ENCODE measurements at regions not wholly inside any gene's neighbourhood (a gene's known extent, or its start where the extent isn't known, plus 50 kb on each side); places are given as distances from the start of the nearest gene placed in this dataset.

GRCh38 chr17:45680360-45680759 is 103.8 kb upstream of the CRHR1 start:
- no peak for DNase-seq (ENCODE audit: low read depth in 3 of 3)

- no peak for DNase-seq (ENCODE audit: low read depth in 3 of 3)
Observed at GRCh38 chr17:45681706-45682105, 102.4 kb upstream of the CRHR1 start.

GRCh38 chr17:45686250-45686649 is 97.9 kb upstream of the CRHR1 start:
- no peak for DNase-seq (ENCODE audit: low read depth in 3 of 3)

- DNase-seq (ENCODE audit: low read depth in 3 of 3), result no peak
Observed at GRCh38 chr17:45687594-45687993, 96.5 kb upstream of the CRHR1 start.

GRCh38 chr17:45688353-45688752 is 95.8 kb upstream of the CRHR1 start:
- no peak for DNase-seq (ENCODE audit: low read depth in 3 of 3)

GRCh38 chr17:45688820-45689219 is 95.3 kb upstream of the CRHR1 start:
- DNase-seq (ENCODE audit: low read depth in 3 of 3), result no peak

- no peak for DNase-seq (ENCODE audit: low read depth in 3 of 3)
Observed at GRCh38 chr17:45689451-45689850, 94.7 kb upstream of the CRHR1 start.

- no peak for DNase-seq (ENCODE audit: low read depth in 3 of 3)
Observed at GRCh38 chr17:45690625-45691275, 93.4 kb upstream of the CRHR1 start.

GRCh38 chr17:45692661-45693060 is 91.5 kb upstream of the CRHR1 start:
- DNase-seq (ENCODE audit: low read depth in 3 of 3), result no peak

GRCh38 chr17:45693792-45694191 is 90.3 kb upstream of the CRHR1 start:
- DNase-seq (ENCODE audit: low read depth in 3 of 3), result no peak

GRCh38 chr17:45696442-45696841 is 87.7 kb upstream of the CRHR1 start:
- no peak for DNase-seq (ENCODE audit: low read depth in 3 of 3)

GRCh38 chr17:45697076-45697475 is 87.0 kb upstream of the CRHR1 start:
- DNase-seq (ENCODE audit: low read depth in 3 of 3), result no peak

- no peak for DNase-seq (ENCODE audit: low read depth in 3 of 3)
Observed at GRCh38 chr17:45700171-45701090, 83.7 kb upstream of the CRHR1 start.

- no peak for DNase-seq (ENCODE audit: low read depth in 3 of 3)
Observed at GRCh38 chr17:45702666-45703266, 81.4 kb upstream of the CRHR1 start.

GRCh38 chr17:45703348-45703747 is 80.8 kb upstream of the CRHR1 start:
- DNase-seq (ENCODE audit: low read depth in 3 of 3), result no peak

GRCh38 chr17:45703806-45704205 is 80.3 kb upstream of the CRHR1 start:
- no peak for DNase-seq (ENCODE audit: low read depth in 3 of 3)

- DNase-seq (ENCODE audit: low read depth in 3 of 3), result no peak
Observed at GRCh38 chr17:45704251-45704650, 79.9 kb upstream of the CRHR1 start.

- DNase-seq (ENCODE audit: low read depth in 3 of 3), result peak in 1 of 3 donors; percentile 8
Observed at GRCh38 chr17:45705123-45706009, 78.8 kb upstream of the CRHR1 start.

- no peak for DNase-seq (ENCODE audit: low read depth in 3 of 3)
Observed at GRCh38 chr17:45706033-45706432, 78.1 kb upstream of the CRHR1 start.

- DNase-seq (ENCODE audit: low read depth in 3 of 3), result no peak
Observed at GRCh38 chr17:45708707-45709290, 75.3 kb upstream of the CRHR1 start.

GRCh38 chr17:45709728-45710288 is 74.3 kb upstream of the CRHR1 start:
- DNase-seq (ENCODE audit: low read depth in 3 of 3), result no peak

Measured in stimulated activated CD4-positive, alpha-beta T cell treated with anti-CD3 and anti-CD28 coated beads, TNF-alpha, amount 100 ng/mL, for 48 hours (primary cell).